DOHH2 (cell line): ENCODE measurements at regions not wholly inside any gene's neighbourhood (a gene's known extent, or its start where the extent isn't known, plus 50 kb on each side); places are given as distances from the start of the nearest gene placed in this dataset.

ENCODE experiments used
- H3F3A ChIP-seq: fragments of 200-600 bp; sonication (generic), shearing (Covaris generic); 2 replicates; pipeline ENCODE4 v1.6.0; 2016; ENCODE audit warnings: antibody characterized with exemption, mild to moderate bottlenecking; ENCODE audit not compliant: control insufficient read depth, insufficient read depth
- H3K27ac ChIP-seq: fragments of 200-600 bp; sonication (generic); 2 replicates; pipeline ENCODE4 v1.5.1; 2014; ENCODE audit warnings: low read depth, mild to moderate bottlenecking, low read length, moderate library complexity
- H3K27me3 ChIP-seq: fragments of 200-600 bp; sonication (generic); 2 replicates; pipeline ENCODE4 v1.6.1; 2014; ENCODE audit warnings: mild to moderate bottlenecking, low read length, mixed read lengths; ENCODE audit not compliant: control insufficient read depth
- H3K36me3 ChIP-seq: fragments of 200-600 bp; sonication (generic); 2 replicates; pipeline ENCODE4 v1.6.1; 2014; ENCODE audit warnings: mild to moderate bottlenecking, low read length, moderate library complexity, mixed read lengths; ENCODE audit not compliant: control insufficient read depth
- H3K4me1 ChIP-seq: fragments of 200-600 bp; sonication (generic); 2 replicates; pipeline ENCODE4 v1.6.1; 2014; ENCODE audit warnings: mild to moderate bottlenecking, low read length, mixed read lengths; ENCODE audit not compliant: control insufficient read depth
- H3K4me2 ChIP-seq: fragments of 200-600 bp; sonication (generic); 2 replicates; pipeline ENCODE4 v1.6.0; 2014; ENCODE audit warnings: mild to moderate bottlenecking, low read length, moderate library complexity
- H3K4me3 ChIP-seq: fragments of 200-600 bp; sonication (generic); 2 replicates; pipeline ENCODE4 v1.5.1; 2014; ENCODE audit warnings: mild to moderate bottlenecking, low read length, mixed read lengths
- H3K79me2 ChIP-seq: fragments of 200-600 bp; sonication (generic); 2 replicates; pipeline ENCODE4 v1.6.1; 2014; ENCODE audit warnings: mild to moderate bottlenecking, low read length, mixed read lengths; ENCODE audit not compliant: control insufficient read depth
- H3K9me2 ChIP-seq: fragments of 200-600 bp; sonication (generic); replicated peaks from 2 replicates; pipeline ENCODE4 v1.6.1; 2014; ENCODE audit warnings: mild to moderate bottlenecking, low read length, mixed read lengths; ENCODE audit not compliant: control insufficient read depth
- H3K9me3 ChIP-seq: fragments of 200-600 bp; sonication (generic); 2 replicates; pipeline ENCODE4 v1.6.1; 2014; ENCODE audit warnings: antibody characterized with exemption, low read length, mixed read lengths; ENCODE audit not compliant: control insufficient read depth, insufficient read depth
- H4K20me1 ChIP-seq: fragments of 200-600 bp; sonication (generic); 2 replicates; pipeline ENCODE4 v1.6.0; 2014; ENCODE audit warnings: low read depth, mild to moderate bottlenecking, antibody characterized with exemption, low read length, moderate library complexity; ENCODE audit not compliant: control insufficient read depth, insufficient read depth
- EZH2phosphoT487 ChIP-seq: fragments of 200-600 bp; sonication (generic); IDR thresholded peaks from 2 replicates; pipeline ENCODE4 v1.6.1; 2017; ENCODE audit warnings: borderline replicate concordance, mild to moderate bottlenecking, antibody characterized with exemption, low read length, moderate library complexity, mixed read lengths
- TF ChIP-seq, protein P1 (sequence below): fragments of 200-600 bp; sonication (generic); IDR thresholded peaks from one replicate; pipeline ENCODE4 v1.5.1; 2014; ENCODE audit warnings: antibody characterized with exemption, mild to moderate bottlenecking, low read depth, low read length; ENCODE audit not compliant: poor library complexity, severe bottlenecking

DNA sequence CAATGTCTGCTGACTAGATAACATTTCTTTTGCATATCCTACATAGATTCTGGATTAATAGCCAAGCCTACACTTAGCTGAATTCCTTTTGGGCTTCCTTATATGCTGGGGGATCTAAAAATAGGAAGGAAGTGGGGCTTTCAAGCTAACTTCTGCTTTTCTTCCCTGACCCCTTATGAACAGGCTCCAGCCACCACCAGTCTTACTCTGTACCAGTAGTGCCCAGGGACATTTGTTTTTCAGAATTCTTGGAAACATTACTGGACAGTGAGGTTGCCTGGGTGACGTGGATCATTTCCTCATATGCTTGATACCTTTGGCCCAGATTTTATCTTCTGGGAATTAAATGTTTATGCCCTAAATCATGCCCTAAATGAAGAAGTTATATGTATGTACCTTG is 55.9 kb upstream of the SRRM4 start:
- TF ChIP-seq, protein P1, sequence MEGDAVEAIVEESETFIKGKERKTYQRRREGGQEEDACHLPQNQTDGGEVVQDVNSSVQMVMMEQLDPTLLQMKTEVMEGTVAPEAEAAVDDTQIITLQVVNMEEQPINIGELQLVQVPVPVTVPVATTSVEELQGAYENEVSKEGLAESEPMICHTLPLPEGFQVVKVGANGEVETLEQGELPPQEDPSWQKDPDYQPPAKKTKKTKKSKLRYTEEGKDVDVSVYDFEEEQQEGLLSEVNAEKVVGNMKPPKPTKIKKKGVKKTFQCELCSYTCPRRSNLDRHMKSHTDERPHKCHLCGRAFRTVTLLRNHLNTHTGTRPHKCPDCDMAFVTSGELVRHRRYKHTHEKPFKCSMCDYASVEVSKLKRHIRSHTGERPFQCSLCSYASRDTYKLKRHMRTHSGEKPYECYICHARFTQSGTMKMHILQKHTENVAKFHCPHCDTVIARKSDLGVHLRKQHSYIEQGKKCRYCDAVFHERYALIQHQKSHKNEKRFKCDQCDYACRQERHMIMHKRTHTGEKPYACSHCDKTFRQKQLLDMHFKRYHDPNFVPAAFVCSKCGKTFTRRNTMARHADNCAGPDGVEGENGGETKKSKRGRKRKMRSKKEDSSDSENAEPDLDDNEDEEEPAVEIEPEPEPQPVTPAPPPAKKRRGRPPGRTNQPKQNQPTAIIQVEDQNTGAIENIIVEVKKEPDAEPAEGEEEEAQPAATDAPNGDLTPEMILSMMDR = no peak
- TF ChIP-seq EZH2phosphoT487 = no peak
- H3K9me2 ChIP-seq = no peaks in the 10 kb centered on the region

DNA sequence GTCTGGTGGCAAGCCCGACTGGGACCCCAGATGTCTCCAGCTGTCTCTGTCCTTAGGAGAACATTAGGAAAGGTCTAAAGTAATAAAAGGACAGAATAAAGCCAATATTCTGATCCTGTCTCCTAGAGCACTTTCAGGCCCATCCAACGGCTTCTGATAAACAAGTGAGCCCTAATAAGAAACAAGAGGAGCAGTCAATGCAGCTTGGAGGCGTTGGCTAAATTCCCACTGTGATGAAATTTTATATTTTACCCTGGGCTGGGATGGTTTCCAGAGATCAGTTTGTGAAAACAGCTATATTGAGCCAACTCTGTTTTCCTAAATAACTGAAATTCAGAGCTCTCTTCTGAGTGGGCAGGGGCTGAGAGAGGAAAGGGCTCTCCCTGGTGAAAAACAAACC is 55.5 kb upstream of the SRRM4 start:
- Histone ChIP-seq H3K79me2 (no peaks in the 10 kb centered on the region), H3K36me3 (no peaks in the 10 kb centered on the region), H3K9me2 (no peaks in the 10 kb centered on the region)

More for the DNA sequence above, 55.9 kb upstream of the SRRM4 start:
- Histone ChIP-seq H3K4me1 (no peaks in the 10 kb centered on the region), H3K36me3 (no peaks in the 10 kb centered on the region), H3K27ac (no peak overlapping the region), H3K4me2 (no peak overlapping the region), H3F3A (no peaks in the 10 kb centered on the region), H3K27me3 (no peaks in the 10 kb centered on the region), H3K4me3 (no peak overlapping the region), H3K9me3 (no peaks in the 10 kb centered on the region), H4K20me1 (no peaks in the 10 kb centered on the region), H3K79me2 (no peaks in the 10 kb centered on the region)

More for the DNA sequence above, 55.5 kb upstream of the SRRM4 start:
- no peaks in the 10 kb centered on the region for H3K9me3 ChIP-seq
- H3K27ac ChIP-seq = no peak overlapping the region
- TF ChIP-seq EZH2phosphoT487 = no peak
- TF ChIP-seq, protein P1 = no peak
- H3K4me1 ChIP-seq = no peaks in the 10 kb centered on the region
- no peak overlapping the region for H3K4me2 ChIP-seq
- H4K20me1 ChIP-seq = no peaks in the 10 kb centered on the region
- H3K4me3 ChIP-seq = no peak overlapping the region
- H3F3A ChIP-seq = no peaks in the 10 kb centered on the region
- H3K27me3 ChIP-seq = no peaks in the 10 kb centered on the region
